ENCODE measurements at regions not wholly inside any gene's neighbourhood (a gene's known extent, or its start where the extent isn't known, plus 50 kb on each side); places are given as distances from the start of the nearest gene placed in this dataset.

- ChIA-PET CTCF (ENCODE audit: partially characterized antibody) (no interaction called here), POLR2A (ENCODE audit: partially characterized antibody) (no interaction called here)
- no peak overlapping the region for H4K91ac ChIP-seq (replicated peaks; ENCODE audit: insufficient read length, low read length)
- WGBS, 2 experiments (ENCODE audit: extremely low coverage in 1 of 2, insufficient coverage in 1 of 2, insufficient read length in 1 of 2, insufficient replicate concordance in 2 of 2, low coverage in 1 of 2, low lambda C conversion rate in 2 of 2, missing lambda C conversion rate in 1 of 2), result 64% methylated on average over 1 of the region's 1 CpG; no CpG with 5 or more reads in 1 of the 2 experiments
- H4K20me1 ChIP-seq (replicated peaks in 1 of 2; ENCODE audit: control insufficient read depth in 1 of 2, insufficient read depth in 2 of 2, low read length in 2 of 2), result no peaks in the 10 kb centered on the region
- H3K4me3 ChIP-seq (ENCODE audit: extremely low read depth in 1 of 4, insufficient read depth in 2 of 4, low read depth in 3 of 4, low read length in 4 of 4), result no peak overlapping the region
- no peaks in the 10 kb centered on the region for H3K36me3 ChIP-seq (ENCODE audit: control insufficient read depth in 2 of 4, insufficient read depth in 4 of 4, low read length in 3 of 4)
- H2BK120ac ChIP-seq (replicated peaks; ENCODE audit: low read depth, low read length), result no peak overlapping the region
- H2BK15ac ChIP-seq (ENCODE audit: low read length), result no peak overlapping the region
- H3K23me2 ChIP-seq (ENCODE audit: low read depth, low read length), result no peaks in the 10 kb centered on the region
- H4K5ac ChIP-seq (ENCODE audit: insufficient read length, low read depth, low read length), result no peak overlapping the region
- DNase-seq (ENCODE audit: low read depth in 1 of 2, low spot score in 2 of 2), result no peak
- H3K23ac ChIP-seq (ENCODE audit: insufficient read length), result no peak overlapping the region
- no peak overlapping the region for H2BK20ac ChIP-seq (ENCODE audit: low read length)
- no peak overlapping the region for H3K56ac ChIP-seq (replicated peaks; ENCODE audit: insufficient read length, low read depth, low read length)
- H3K4me2 ChIP-seq (ENCODE audit: insufficient read depth in 1 of 2, low read depth in 2 of 2, low read length in 2 of 2), result no peak overlapping the region
- TF ChIP-seq ATF2 (IDR thresholded peaks at IDR 0.05; ENCODE audit: low read length) (no peak), YY1 (IDR thresholded peaks at IDR 0.05; ENCODE audit: low read depth, low read length) (no peak), HDAC2 (IDR thresholded peaks at IDR 0.05; ENCODE audit: borderline replicate concordance in 1 of 2, low read depth in 2 of 2, low read length in 2 of 2) (no peak), TAF7 (optimal IDR thresholded peaks at IDR 0.05; ENCODE audit: borderline replicate concordance, low read depth, low read length) (no peak), CHD2 (IDR thresholded peaks at IDR 0.05; ENCODE audit: low read length) (no peak), JUND (IDR thresholded peaks at IDR 0.05; ENCODE audit: low read length) (no peak), GABPA (IDR thresholded peaks at IDR 0.05; ENCODE audit: borderline replicate concordance, insufficient read depth, low read length) (no peak), NANOG (IDR thresholded peaks at IDR 0.05; ENCODE audit: insufficient read depth, low read depth, low read length, poor library complexity, severe bottlenecking) (no peak), BRCA1 (IDR thresholded peaks at IDR 0.05; ENCODE audit: low read depth, low read length) (no peak)
- H2AK5ac ChIP-seq (ENCODE audit: low read depth, low read length), result no peak overlapping the region
- H4K8ac ChIP-seq (ENCODE audit: extremely low read depth, insufficient read depth, low read length), result no peak overlapping the region
- no peak overlapping the region for H2BK5ac ChIP-seq (ENCODE audit: low read depth, low read length)
- H3K14ac ChIP-seq (ENCODE audit: insufficient read length), result no peak overlapping the region
- H3K79me2 ChIP-seq (ENCODE audit: control insufficient read depth in 1 of 2, insufficient read depth in 2 of 2, low read length in 2 of 2), result no peaks in the 10 kb centered on the region
- H3K4me1 ChIP-seq (replicated peaks in 1 of 4; ENCODE audit: control insufficient read depth in 3 of 4, insufficient read depth in 4 of 4, low read length in 3 of 4), result no peaks in the 10 kb centered on the region
- H2BK12ac ChIP-seq (ENCODE audit: low read depth, low read length), result no peak overlapping the region
- H3K9me3 ChIP-seq (ENCODE audit: insufficient read depth in 2 of 2, low read depth in 1 of 2, low read length in 1 of 2), result no peaks in the 10 kb centered on the region
- peak overlapping the region; percentile 32; the same call in 1 of the 2 replicates for H2AFZ ChIP-seq (ENCODE audit: low read length)
- no peak overlapping the region for H3K4ac ChIP-seq (replicated peaks; ENCODE audit: insufficient read length, low read depth, low read length)
- no peak for FAIRE-seq
- no peaks in the 10 kb centered on the region for H3K27me3 ChIP-seq (replicated peaks in 1 of 4; ENCODE audit: control insufficient read depth in 3 of 4, extremely low read depth in 1 of 4, insufficient read depth in 3 of 4, low read length in 3 of 4)
- H3K18ac ChIP-seq (ENCODE audit: extremely low read depth, low read length), result no peak overlapping the region
- H3K27ac ChIP-seq (ENCODE audit: low read depth, low read length), result no peak overlapping the region
- H3K9ac ChIP-seq (replicated peaks in 1 of 4; ENCODE audit: extremely low read depth in 1 of 4, low read depth in 3 of 4, low read length in 3 of 4), result no peak overlapping the region
- H3K79me1 ChIP-seq (ENCODE audit: low read depth, low read length), result no peaks in the 10 kb centered on the region
Measured at GRCh38 chr11:87819151-87819550, 356.1 kb downstream of the RAB38 start.
